Smooth muscle cell (in vitro differentiated cells): ENCODE measurements at regions not wholly inside any gene's neighbourhood (a gene's known extent, or its start where the extent isn't known, plus 50 kb on each side); places are given as distances from the start of the nearest gene placed in this dataset.

Experiments used
- DNase-seq: peaks from one replicate; lab custom pipeline; 2025; ENCODE audit not compliant: unreplicated experiment; lab: John Stamatoyannopoulos, UW
- H2AFZ ChIP-seq: fragments of 200-600 bp; sonication (generic); 2 replicates; pipeline ENCODE4 v1.6.0; 2016; ENCODE audit warnings: antibody characterized with exemption, low read depth, mild to moderate bottlenecking
- H3F3A ChIP-seq: fragments of 200-600 bp; sonication (generic); 2 replicates; pipeline ENCODE4 v1.6.0; 2017; ENCODE audit warnings: antibody characterized with exemption, low read depth
- H3K27ac ChIP-seq: fragments of 200-600 bp; sonication (generic); 2 replicates; pipeline ENCODE4 v1.5.1; 2016; ENCODE audit warnings: low read depth, mild to moderate bottlenecking
- H3K27me3 ChIP-seq: fragments of 200-600 bp; sonication (generic); 2 replicates; pipeline ENCODE4 v1.6.1; 2016; ENCODE audit warnings: low read depth, mild to moderate bottlenecking
- H3K36me3 ChIP-seq: fragments of 200-600 bp; sonication (generic); 2 replicates; pipeline ENCODE4 v1.5.1; 2016; ENCODE audit warnings: low read depth
- H3K4me1 ChIP-seq: fragments of 200-600 bp; sonication (generic); 2 replicates; pipeline ENCODE4 v1.5.1; 2016; ENCODE audit warnings: low read depth
- H3K4me2 ChIP-seq: fragments of 200-600 bp; sonication (generic); 2 replicates; pipeline ENCODE4 v1.6.0; 2016; ENCODE audit warnings: mild to moderate bottlenecking
- H3K4me3 ChIP-seq: fragments of 200-600 bp; sonication (generic); 2 replicates; pipeline ENCODE4 v1.5.1; 2016; ENCODE audit warnings: mild to moderate bottlenecking
- H3K79me2 ChIP-seq: fragments of 200-600 bp; sonication (generic); 2 replicates; pipeline ENCODE4 v1.6.0; 2016; ENCODE audit warnings: low read depth, mild to moderate bottlenecking
- H3K9ac ChIP-seq: fragments of 200-600 bp; sonication (generic); 2 replicates; pipeline ENCODE4 v1.6.0; 2016; ENCODE audit warnings: low read depth
- H3K9me3 ChIP-seq: fragments of 200-600 bp; sonication (generic); replicated peaks from 2 replicates; pipeline ENCODE4 v1.5.1; 2016; ENCODE audit warnings: low read depth
- H4K20me1 ChIP-seq: fragments of 200-600 bp; sonication (generic); 2 replicates; pipeline ENCODE4 v1.6.0; 2016; ENCODE audit warnings: low read depth
- CTCF ChIP-seq: fragments of 200-600 bp; sonication (generic); IDR thresholded peaks from 2 replicates; pipeline ENCODE4 v1.5.1; 2017; ENCODE audit warnings: borderline replicate concordance, mild to moderate bottlenecking, antibody characterized with exemption; ENCODE audit not compliant: insufficient read depth, poor library complexity, severe bottlenecking
- WGBS: methylation state at CpG from one replicate; pipeline ENCODE4 v1.1.7; 2016; ENCODE audit warnings: low lambda C conversion rate; 5-methylcytosine and 5-hydroxymethylcytosine counted together

- H3K4me3 ChIP-seq, result no peak overlapping the region
- no peaks in the 10 kb centered on the region for H3K79me2 ChIP-seq
- H3K9me3 ChIP-seq, result no peaks in the 10 kb centered on the region
- H3K4me1 ChIP-seq, result peaks cover 5% of the 10 kb centered on the region
- H3K36me3 ChIP-seq, result no peaks in the 10 kb centered on the region
- H2AFZ ChIP-seq, result no peak overlapping the region
- no peak overlapping the region for H3K27ac ChIP-seq
- no peaks in the 10 kb centered on the region for H3F3A ChIP-seq
- WGBS, result 98% methylated on average over 16 of the region's 16 CpGs
- no peaks in the 10 kb centered on the region for H3K27me3 ChIP-seq
- no peak overlapping the region for H3K4me2 ChIP-seq
- DNase-seq, result no peak
- H3K9ac ChIP-seq, result no peak overlapping the region
- H4K20me1 ChIP-seq, result no peaks in the 10 kb centered on the region
- no peak for TF ChIP-seq CTCF
Observed at GRCh38 chr5:86884608-86885007, 266.9 kb downstream of the COX7C start.

DNA sequence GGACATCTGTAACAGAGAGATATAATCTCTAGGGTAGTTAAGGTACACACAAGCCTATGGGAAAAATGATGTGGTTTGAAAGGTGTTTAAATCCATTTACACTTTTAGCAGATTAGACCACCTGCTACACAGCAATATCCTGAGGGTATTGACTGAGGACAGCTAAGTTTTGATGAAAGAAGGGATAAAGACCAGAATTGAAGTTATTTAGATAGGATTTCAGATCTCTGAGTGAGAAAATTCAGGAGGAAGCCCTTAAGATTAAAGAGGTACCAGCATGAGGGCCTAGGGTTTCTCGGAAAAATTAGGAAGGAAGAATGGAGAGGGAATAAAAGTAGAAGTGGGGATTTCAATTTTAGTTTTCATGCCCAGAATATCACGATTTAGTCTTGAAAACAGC is 267.3 kb downstream of the COX7C start:
- peaks cover 5% of the 10 kb centered on the region for H3K4me1 ChIP-seq
- H4K20me1 ChIP-seq, result no peaks in the 10 kb centered on the region
- no peaks in the 10 kb centered on the region for H3K27me3 ChIP-seq
- no peaks in the 10 kb centered on the region for H3K79me2 ChIP-seq
- H3F3A ChIP-seq, result no peaks in the 10 kb centered on the region
- no peak overlapping the region for H3K27ac ChIP-seq
- 94% methylated on average over 2 of the region's 2 CpGs for WGBS
- TF ChIP-seq CTCF, result no peak
- DNase-seq, result no peak
- no peak overlapping the region for H3K4me3 ChIP-seq
- no peaks in the 10 kb centered on the region for H3K9me3 ChIP-seq
- H3K9ac ChIP-seq, result no peak overlapping the region
- no peaks in the 10 kb centered on the region for H3K36me3 ChIP-seq
- no peak overlapping the region for H3K4me2 ChIP-seq
- no peak overlapping the region for H2AFZ ChIP-seq

GRCh38 chr5:86885489-86886230 is 267.9 kb downstream of the COX7C start:
- Histone ChIP-seq H3K36me3 (no peaks in the 10 kb centered on the region), H2AFZ (no peak overlapping the region), H3K79me2 (no peaks in the 10 kb centered on the region), H4K20me1 (no peaks in the 10 kb centered on the region), H3K9ac (no peak overlapping the region), H3F3A (no peaks in the 10 kb centered on the region), H3K4me2 (no peak overlapping the region), H3K4me3 (no peak overlapping the region), H3K9me3 (no peaks in the 10 kb centered on the region), H3K27ac (no peak overlapping the region), H3K4me1 (peaks cover 5% of the 10 kb centered on the region), H3K27me3 (no peaks in the 10 kb centered on the region)
- DNase-seq, result no peak
- TF ChIP-seq CTCF, result no peak
- 85% methylated on average over 5 of the region's 5 CpGs for WGBS

DNA sequence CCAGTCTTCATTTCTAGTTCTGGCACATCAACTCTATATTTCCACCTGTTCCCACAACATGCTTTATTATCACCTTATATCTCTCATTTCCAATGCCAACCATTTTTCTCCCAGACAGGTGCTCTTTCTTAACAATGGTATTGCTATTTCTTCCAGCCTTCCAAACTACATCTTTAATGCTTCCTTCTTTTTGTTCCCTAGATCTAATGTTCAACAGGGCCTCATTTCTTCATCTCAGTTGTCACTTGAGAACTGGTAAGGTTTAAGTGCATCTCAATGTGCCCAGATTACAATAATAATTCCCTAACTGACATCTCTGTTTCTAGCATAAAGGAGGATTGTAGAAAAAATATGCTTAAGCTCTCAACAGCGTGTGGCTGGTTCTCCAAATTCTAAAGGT is 272.6 kb downstream of the COX7C start:
- no peak overlapping the region for H3K4me3 ChIP-seq
- no peak overlapping the region for H3K9ac ChIP-seq
- H3K79me2 ChIP-seq, result no peaks in the 10 kb centered on the region
- H4K20me1 ChIP-seq, result no peaks in the 10 kb centered on the region
- no peak overlapping the region for H3K27ac ChIP-seq
- H3K9me3 ChIP-seq, result no peaks in the 10 kb centered on the region
- H2AFZ ChIP-seq, result no peak overlapping the region
- no peaks in the 10 kb centered on the region for H3K27me3 ChIP-seq
- 84% methylated on average over 1 of the region's 1 CpG for WGBS
- H3F3A ChIP-seq, result no peaks in the 10 kb centered on the region
- H3K36me3 ChIP-seq, result no peaks in the 10 kb centered on the region
- no peaks in the 10 kb centered on the region for H3K4me1 ChIP-seq
- DNase-seq, result no peak
- H3K4me2 ChIP-seq, result no peak overlapping the region
- no peak for TF ChIP-seq CTCF
